ENCODE measurements at regions not wholly inside any gene's neighbourhood (a gene's known extent, or its start where the extent isn't known, plus 50 kb on each side); places are given as distances from the start of the nearest gene placed in this dataset.

DNA sequence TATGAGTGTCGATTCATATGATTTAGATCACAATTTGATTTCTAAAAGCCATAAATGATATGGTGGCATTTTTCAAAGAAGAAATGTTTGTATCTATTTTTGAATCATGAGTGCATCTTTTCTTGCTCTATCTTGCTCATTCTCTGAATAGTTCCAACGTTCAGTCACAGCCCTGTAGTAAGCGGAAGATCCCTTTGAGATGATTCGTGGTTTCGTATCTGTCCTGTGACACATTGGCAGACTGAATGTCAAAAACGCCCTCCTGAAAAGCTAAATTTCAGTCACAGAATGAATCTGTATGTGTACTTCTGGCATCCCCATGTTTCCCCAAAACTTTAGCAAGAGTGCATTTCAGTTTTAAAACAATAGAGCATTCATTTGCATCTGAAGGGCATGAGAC, 1066.9 kb upstream of the TENM3 start:
- no peak for TF ChIP-seq FOXP2 (optimal IDR thresholded peaks at IDR 0.05; ENCODE audit: control extremely low read depth, extremely low read length, insufficient read depth)
- TF ChIP-seq POLR2AphosphoS5 (IDR thresholded peaks at IDR 0.05; ENCODE audit: borderline replicate concordance, low read depth, low read length), result no peak
- TF ChIP-seq EZH2 (IDR thresholded peaks at IDR 0.05), result no peak
